GOT3 (cell line): ENCODE measurements at regions not wholly inside any gene's neighbourhood (a gene's known extent, or its start where the extent isn't known, plus 50 kb on each side); places are given as distances from the start of the nearest gene placed in this dataset.

Experiments
- DNase-seq: peaks from one replicate; lab custom pipeline; 2025; ENCODE audit warnings: mixed read lengths; lab: John Stamatoyannopoulos, UW

DNA sequence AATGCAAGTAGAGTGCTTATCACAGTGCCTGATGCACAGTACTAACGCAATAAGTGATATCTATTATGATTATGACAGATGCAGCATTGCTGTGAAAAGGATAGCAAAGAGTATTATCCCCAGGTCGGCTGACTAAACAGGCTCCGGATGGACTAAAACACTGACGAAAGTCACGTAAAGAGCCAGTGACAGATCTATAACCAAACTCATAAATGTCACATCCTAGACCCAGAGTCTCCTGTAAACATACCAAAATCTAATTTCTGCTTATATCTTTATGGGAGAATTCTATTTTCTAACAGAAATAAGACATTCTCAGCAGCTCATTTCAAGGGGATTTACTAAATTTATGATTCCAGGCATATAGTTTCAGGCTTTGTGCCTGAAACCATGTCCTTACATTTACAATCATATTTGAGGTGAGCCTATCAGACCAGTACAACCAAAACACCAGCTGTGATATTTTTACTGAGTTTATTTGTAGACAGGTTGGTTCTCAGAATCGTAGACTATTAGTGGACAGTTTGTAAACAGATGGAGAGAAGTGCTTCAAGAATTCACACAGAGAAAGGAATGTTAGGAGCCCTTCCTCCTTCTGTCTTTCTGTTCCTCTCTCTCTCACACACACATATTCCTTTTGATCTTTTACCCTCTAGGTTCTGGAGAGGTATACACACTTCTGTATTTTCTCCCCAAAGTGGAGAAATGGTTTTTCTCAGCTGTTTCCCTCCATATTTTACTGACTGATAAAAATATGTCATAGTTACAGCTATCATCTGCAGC lies 52.4 kb upstream of the WDR26 start:
- no peak for DNase-seq

DNA sequence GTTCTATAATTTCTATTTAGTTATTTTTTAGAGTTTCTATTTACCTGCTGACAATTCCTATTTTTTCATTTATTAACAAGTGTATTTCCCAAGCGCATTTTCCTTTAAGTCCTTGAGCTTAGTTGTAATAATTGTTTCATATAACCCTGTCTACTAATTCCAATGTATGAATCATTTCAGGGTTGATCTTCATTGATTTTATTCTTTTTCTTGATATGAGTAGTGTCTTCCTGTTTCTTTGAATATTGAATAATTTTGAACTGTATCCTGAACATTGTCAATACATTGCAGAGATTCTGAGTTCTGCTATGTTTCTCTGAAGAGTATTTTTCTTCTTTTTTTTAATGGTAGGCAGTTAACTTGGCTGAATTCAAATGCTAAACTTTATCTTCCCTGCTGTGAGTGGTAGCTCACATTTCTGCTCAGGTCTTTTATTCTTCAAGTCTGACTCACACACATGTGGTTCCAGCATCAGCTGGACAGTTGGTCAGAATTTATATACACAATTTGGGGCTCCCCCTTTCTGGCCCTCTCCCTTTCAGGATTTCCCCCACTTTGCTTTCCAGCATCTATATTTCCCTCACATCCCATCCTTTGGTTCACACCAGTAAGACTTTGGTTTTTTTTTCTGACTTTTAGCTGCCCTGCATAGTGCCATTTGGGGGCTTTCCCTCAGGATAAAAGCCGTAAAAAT lies 54.4 kb upstream of the WDR26 start:
- DNase-seq = no peak

DNA sequence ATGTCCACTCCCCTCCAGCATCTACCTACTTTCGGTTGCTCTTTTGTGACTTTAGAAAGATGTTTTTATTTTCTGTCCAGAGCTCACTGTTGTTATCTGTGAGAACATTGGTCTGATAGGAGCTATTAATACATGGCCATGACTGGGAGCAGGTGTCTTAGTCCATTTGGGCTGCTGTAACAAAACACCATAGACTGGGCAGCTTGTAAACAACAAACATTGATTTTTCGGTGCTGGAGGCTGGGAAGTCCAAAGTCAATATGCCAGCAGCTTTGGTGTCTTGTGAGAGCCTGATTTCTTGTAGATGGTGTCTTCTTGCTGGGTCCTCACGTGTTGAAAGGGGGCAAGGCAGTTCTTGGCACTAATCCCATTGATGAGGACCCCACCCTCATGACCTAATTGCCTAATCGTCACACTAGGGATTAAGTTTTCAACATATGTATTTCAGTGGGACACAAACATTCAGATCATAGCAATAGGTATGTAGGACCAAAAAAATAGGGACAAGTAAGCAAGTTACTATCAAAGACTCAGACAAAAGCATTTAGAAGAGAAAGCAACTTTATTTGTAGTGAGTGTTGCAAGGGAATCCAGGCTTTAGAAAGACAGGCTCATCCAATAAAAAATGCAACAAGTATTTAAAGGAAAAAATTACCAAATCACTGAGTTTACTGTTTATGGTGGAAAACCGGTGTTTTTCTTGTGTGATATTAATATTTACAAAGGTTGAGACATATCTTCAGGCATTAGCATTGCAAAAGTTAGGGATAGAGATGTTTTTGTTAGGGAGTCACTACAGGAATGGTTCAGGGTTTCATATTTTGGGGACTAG lies 55.2 kb upstream of the WDR26 start:
- DNase-seq = no peak

DNA sequence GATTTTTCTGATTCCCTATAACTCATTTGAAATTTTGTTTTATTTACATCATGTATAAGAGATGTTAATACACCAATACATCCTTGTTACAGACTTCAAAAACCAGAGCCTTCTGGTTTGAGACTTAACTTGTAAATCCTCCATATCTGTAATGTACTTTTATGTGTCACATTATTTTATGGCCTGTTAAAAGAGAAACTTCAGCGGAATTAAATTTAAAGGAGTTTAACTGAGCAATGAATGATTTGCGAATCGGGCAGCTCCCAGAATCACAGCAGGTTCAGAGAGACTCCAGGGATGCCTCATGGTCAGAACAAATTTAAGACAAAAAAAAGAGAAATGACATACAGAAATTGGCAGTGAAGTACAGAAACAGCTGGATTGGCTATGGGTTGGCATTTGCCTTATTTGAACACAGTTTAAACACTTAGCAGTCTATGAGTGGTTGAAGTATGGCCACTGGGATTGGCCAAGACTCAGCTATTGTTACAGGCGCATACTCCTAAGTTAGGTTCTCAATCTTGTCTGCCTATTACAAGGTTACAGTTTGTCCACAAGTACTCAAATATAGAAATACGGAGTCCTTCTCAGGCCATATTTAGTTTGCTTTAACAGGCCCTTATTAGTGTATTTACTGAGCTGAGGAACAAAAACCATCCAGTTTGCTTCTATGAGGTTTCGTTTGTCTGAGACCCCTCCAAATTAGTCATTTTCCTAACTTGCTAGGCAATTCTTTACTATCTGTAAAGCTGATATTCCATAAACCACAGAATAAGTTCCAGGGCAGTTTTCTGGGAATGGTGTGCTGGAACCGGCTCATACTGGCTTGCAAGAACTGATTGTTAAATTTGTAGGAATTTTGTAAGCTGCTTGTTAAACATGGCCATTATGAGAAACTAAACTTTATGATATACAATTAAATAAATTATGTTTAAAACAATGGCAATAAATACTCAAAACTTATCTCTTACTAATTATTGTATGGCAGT lies 56.2 kb upstream of the WDR26 start:
- DNase-seq = no peak

DNA sequence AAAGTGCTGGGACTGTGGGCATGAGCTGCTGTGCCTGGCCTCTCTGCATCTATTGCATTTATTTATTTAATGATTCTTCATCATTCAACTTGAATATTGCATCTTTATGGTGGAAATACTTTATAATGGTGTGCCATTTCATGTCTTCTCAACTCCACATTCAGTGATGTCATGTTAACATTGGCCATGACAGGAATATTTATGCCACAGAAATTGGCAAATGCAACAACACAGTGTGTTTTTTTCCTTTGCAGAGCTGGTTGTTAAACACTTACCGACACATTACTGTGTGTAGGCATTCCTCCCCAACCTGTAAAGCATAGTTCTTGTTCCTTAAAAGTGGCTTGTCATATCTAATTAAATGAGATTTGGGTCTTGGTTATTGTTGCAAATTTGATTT lies 57.4 kb upstream of the WDR26 start:
- no peak for DNase-seq

DNA sequence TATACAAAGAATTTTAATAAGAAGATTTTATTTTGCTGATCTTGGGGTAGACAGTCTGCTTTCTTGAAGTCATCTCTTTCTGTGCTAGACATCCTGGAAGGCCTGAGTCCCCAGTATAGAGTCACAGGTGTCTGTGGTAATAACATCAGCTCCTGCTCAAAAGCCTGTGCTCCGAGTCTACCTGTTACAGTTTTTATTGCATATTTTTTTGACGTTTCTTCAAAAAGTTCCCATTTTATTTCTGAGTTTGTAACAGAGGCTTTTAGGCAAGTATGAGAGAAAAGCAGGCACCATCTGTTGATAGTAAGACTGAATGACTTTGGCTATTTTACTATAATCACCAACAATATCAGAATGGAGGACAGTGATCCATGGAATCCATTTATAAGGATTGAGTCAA lies 58.0 kb upstream of the WDR26 start:
- no peak for DNase-seq

DNA sequence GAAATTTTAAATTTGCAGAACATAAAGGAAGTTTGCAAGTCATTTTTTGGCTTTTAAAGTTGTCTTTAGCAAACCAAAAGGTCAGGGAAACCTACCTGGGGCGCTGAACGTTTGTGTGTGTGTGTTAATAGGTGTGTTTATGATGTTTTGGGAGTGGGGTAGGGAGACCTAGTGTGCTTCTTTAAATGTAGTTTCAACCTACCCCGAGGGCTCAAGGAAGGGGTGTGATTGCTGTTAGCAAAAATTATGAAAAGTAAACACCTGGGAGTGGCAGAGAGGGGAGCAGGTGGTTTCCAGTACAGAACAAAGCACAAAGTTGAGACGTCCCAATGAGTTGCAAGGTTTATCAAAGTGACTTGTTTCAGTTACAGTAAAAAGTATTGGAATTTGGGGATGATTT lies 58.7 kb upstream of the WDR26 start:
- no peak for DNase-seq

DNA sequence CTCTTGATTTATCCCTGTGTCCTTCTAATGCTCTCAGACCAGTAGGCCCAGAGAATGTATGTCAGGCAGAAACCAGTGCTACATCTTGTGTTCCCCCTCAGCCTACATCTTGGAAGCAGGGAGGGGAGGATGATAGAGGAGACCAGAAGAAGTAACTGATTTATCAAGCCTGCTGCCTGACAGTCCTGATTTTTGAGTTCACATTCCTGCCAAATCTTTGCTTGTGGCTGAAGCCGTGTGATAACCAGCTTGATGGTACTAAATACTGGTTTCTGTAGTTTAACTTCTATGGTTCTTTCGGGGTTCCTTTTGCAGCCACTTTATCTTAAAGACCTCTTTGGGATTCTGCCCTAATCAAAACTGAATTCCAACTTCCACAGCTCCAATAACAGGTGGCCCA lies 59.7 kb upstream of the WDR26 start:
- no peak for DNase-seq

DNA sequence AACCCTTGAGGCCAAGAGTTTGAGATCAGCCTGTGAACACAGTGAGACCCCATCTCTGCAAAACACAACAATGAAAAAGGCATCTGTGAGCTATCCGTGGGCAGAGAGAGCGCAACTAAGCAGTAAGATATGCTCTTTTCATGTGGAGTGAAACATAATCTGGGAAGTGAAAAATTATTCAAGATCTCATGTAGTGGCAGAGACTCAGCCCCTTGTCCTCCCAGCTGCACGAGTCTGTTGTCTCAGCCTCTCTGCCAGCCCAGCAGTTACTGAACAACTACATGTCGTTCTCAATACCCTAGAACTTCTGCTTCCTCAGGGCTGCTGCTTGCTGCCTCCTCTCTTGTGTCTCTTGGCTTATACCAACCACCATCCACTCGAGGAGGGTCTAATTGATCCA lies 61.3 kb upstream of the WDR26 start:
- DNase-seq = no peak

DNA sequence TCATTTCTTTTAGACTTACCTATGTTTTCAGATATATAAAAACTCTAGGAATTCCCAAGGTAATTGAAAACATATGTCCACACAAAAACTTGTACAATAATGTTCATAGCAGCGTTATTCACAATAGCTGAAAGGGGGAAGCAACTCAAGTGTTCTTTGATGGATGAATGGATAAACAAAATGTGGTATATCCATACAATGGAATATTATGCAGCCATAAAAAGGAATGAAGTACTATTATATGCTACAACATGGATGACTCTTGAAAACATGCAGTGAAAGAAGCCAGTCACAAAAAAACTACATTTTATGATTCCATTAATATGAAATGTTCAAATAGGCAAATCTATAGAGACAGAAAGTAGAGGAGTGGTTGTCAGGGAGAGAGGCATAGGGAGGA lies 62.2 kb upstream of the WDR26 start:
- DNase-seq = no peak

DNA sequence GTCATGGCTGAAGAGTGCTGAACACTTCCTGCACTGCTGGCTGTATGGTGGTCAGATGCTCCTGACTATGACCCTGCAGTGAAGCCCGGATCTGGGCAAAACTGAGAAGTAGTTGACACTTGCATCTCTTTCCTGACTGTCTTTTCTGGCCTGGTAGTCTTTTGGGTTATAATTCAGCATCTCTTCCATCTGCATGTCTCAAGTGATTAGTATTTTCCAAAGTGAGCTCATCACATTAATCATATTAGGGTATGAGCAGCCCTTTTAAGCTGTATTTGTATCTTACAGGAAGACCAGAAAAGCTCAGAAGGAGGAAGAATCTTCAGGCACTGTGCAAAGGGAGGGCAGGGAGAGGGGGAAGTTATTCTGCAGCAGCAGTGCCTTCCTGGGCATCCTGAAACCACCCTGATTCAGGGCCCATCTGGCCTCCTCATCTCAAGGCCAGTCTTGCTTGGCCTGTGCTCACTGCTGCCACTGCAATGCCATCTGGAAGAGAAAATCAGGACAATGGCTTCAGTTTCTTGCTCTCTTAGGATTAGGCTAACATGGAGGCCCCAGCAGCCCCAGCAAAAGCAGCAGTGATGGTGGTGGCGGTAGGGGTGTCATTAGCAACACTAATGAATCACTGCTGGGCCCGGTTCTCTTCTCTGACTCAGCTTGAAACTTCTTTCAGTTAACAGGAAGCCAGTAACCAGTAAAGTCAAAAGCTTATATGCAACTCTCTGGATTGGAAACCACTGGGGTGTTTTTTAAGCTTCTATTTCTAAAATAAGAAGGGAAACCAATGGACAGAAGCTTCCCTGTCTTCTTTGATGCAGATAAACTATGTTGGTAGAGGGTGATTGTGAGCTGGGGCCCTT lies 63.3 kb upstream of the WDR26 start:
- peak; percentile 8 for DNase-seq

DNA sequence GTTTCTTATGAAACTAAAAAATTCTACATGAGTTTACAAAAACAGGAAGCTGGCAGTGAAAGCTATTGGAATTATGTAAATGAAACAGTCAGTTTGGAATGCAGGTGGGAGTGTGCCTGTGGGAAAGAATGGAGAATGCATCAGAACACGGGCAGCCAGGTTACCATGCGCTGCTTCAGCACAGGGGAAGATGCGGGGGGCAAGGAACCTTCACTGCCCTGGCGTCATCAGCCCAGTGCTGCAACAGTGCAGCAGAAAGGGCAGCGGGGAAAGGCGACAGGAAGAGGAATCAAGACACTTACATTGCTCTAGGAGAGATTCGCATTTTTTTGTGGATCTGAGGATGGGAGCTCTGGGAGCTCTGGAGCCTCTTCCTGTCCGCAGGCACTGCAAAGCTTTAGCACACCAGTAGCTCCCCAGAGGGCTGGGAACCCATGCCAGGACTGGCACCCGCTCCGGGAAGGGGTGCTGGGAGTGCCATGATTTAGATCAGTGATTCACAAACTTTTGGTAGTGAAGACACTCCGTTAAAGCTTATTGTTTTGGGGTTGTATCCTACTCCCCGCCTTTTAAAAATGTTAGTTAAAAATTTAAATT lies 64.1 kb upstream of the WDR26 start:
- DNase-seq = no peak

DNA sequence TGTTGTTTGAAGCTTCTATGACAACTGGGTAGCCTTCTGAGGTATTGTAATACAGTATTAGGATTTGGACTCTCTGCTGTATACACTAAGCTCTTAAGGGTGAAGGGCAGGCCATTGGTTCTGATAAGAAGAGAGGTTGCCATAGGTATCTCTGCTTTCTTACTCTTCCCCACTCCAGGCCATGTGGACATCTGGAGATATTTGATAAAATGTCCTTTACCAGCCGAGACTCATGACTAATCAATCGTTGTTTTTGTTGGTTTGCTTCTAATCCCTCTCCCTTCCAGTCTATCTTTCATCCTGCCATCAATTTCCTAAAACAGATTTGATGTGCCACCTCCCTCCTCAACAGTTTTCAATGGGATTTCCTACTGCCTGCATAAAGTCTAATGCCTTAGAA lies 64.6 kb upstream of the WDR26 start:
- no peak for DNase-seq

DNA sequence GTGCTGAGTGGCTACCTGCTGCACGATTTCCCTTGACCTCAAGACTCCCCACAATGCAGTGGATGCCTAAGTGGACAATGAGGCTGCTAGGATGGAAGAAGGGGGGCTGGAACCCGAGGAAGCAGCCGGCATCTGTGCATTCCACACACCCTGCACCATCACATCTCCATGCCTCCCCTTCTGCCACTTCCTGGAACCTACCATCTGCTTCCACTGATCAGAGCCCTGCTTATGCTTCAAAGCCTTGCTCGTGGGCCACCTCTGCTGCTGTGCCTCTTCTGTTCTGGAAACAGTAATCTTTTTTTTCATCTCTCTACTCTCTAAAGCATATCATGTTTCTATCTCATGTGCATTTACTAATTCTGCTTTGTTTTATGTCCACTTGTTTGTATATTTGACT lies 66.2 kb upstream of the WDR26 start:
- no peak for DNase-seq

DNA sequence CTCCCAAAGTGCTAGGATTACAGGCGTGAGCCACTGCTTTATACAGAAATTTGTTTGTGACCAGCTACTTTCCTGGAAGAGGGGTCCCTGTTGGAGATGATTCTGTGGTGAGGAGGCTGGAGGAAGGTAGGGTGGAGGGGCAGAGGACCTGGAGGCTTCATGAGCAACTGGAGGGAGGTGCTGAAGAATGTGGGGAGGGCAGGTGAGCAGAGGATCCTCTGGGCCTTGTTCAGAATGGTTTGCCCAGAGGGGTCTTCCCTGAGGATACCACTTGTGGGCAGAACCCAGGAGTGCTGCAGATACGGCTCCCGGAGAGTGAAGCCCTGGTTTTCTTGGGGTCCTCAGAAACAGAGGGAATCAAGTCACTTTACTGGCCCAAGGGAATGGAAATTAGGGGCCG lies 67.2 kb upstream of the WDR26 start:
- DNase-seq = no peak

DNA sequence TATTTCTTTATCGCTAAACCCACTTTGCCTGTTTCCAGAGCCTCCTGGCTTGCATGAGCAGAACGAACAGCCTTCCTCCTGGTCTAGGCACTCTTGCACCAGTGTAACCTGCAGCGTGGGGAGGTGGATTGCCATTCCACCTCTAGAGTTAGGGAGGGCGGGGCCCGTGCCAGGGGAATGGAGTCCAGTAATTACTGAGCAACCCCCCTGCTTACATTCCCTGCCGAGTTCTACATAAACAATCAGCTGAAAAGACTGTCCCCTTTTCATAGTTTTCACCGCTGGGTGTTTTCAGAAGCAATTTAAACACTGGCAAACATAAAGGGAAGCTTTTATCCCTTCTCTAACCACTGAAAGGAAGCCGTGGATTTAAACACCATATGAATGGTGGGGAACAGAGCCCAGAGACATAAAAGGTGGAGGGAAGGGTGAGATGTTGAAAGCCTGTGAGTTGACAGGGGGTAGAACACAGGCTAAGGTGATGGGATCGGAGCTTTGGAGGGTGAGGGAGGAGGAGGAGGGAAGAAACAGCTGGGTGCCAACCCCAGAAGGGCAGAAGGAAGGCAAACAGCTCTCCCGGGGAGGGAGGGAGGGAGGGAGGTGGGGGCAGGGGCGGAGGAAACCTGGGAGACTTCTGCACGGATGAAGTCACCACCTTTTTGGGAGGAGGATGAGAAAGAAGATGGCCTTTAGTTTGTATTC lies 68.0 kb upstream of the WDR26 start:
- DNase-seq = no peak

DNA sequence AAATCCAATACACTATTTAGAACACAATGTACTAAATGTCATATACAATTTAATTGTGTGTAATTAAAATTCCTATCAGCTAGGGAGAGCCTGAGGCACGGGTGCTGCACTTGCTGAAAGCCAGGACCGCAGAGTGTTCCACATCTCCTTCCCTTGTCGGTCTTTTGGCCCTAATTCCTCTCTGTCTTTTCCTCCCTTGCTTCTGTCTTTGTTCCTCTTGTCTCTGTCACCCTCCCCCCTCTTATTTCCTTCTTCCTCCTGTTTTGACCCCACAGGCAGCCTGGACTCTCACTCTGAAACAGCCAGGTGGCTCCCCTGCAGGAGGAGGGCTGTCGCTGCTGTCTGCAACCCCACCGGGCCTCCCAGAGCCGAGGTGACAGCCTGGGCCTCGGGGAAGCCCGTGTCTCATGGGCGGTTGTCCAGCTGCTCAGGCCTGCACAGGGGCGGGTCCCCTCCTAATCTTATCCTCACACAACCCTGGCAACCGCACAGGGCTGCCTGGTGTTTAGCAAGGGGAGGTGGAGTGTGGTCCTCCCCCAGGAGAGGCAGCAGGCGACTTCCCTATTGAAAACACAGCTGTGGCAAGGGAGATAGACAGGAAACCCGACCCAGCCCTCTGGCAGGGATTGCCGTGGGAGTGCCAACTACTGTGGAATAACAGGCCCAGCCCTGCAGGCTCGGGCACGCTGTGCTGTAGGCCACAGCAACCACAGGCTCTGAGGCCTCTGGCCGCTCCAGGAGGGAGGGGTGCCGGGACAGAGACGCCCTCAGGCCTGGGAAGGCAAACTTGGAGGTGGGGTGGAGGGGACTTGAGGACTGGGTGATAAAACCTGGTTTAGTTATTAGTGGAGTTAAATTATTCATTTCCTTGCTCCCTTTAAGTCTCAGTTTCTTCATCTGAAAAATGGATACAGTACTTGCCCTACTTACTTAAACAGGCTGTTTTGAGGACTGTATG lies 68.8 kb upstream of the WDR26 start:
- DNase-seq = peak; percentile 36

DNA sequence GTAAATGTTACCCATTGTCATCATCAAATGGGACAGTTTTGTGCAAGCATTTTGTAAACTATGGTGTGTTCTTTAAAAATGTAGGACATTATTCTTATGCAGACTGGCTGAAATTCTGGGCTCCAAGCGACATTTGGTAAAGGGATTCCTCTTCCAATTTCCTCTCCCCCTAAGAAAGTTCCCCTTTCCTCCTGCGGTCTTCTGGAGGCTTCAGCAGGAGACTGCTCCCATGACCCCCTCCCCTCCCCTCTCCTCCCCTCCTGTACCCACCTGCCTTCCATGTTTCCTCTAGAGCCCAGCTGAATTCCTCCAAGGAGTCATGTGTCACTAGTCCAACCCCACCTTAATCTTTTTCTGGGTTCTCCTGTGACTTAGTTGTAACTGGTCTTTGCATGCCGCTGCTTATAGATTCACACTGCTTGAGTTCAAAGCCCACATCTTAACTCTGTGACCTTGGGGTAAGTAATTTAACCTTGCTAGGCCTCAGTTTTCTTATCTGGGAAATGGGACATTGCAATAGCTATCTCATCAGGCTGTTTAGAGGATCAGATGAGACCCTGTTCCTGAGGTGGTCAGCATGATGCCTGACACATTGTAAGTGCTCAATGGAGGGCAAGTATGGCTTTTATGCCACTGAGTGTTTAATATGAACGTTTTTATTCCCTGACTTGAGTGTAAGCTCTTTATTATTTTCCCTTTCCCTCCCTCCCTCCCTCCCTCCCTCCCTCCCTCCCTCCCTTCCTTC lies 69.9 kb upstream of the WDR26 start:
- DNase-seq = no peak
